Breast epithelium (tissue), 3 donors: ENCODE measurements at regions not wholly inside any gene's neighbourhood (a gene's known extent, or its start where the extent isn't known, plus 50 kb on each side); places are given as distances from the start of the nearest gene placed in this dataset.

ENCODE experiments used
- POLR2A ChIP-seq: fragments of 450-650 bp; IDR thresholded peaks from one replicate; pipeline ENCODE4 v1.6.1; 2016; ENCODE audit warnings: antibody characterized with exemption, mild to moderate bottlenecking, moderate library complexity
- POLR2AphosphoS5 ChIP-seq, 3 donors: sonication (generic); formaldehyde crosslinking; IDR thresholded peaks; one replicate each; pipeline ENCODE4 v1.6.1; 2017; ENCODE audit warnings: antibody characterized with exemption in 3 of 3

- no peak for TF ChIP-seq POLR2AphosphoS5 (IDR thresholded peaks at IDR 0.05)
- no peak for TF ChIP-seq POLR2A
Observed at GRCh38 chr6:77356821-77357220, 106.5 kb downstream of the HTR1B start.
